Panc1 (cell line): ENCODE measurements at regions not wholly inside any gene's neighbourhood (a gene's known extent, or its start where the extent isn't known, plus 50 kb on each side); places are given as distances from the start of the nearest gene placed in this dataset.

Experiments
- ATAC-seq: fragments of 200-7000 bp; cut with Tn5 transposase; 2 replicates; pipeline ENCODE4 v1.9.1; 2020; ENCODE audit warnings: mild to moderate bottlenecking, moderate library complexity
- BruUV-seq: library from RNA; stranded (reverse); fragments of 400-500 nt; replicated peaks from 2 replicates; lab custom pipeline; 2021; lab: Mats Ljungman, UMichigan
- CTCF ChIA-PET: fragments of 300-600 bp; sonication (Branson Sonifier 250); formaldehyde crosslinking; loops from one replicate; lab custom pipeline; 2022; ENCODE audit warnings: antibody characterized with exemption; lab: Charles Lee
- POLR2A ChIA-PET: fragments of 300-600 bp; sonication (Branson Sonifier 250); formaldehyde crosslinking; loops from one replicate; lab custom pipeline; 2022; ENCODE audit warnings: antibody characterized with exemption; lab: Charles Lee
- DNase-seq: peaks from one replicate; pipeline ENCODE4 v3.0.0-alpha.2; 2010; ENCODE audit warnings: low read depth, low spot score
- H3K27ac ChIP-seq: 2 replicates; pipeline ENCODE4 v1.5.1; 2011; ENCODE audit warnings: mild to moderate bottlenecking, low read length, inconsistent platforms
- H3K27me3 ChIP-seq: fragments of 200-500 bp; sonication (Bioruptor generic); 2 replicates; pipeline ENCODE4 v1.6.0; 2014; ENCODE audit warnings: low read length, inconsistent platforms; ENCODE audit not compliant: control insufficient read depth, insufficient read depth
- H3K36me3 ChIP-seq: fragments of 200-500 bp; sonication (Bioruptor generic); 2 replicates; pipeline ENCODE4 v1.5.1; 2014; ENCODE audit warnings: inconsistent platforms, mild to moderate bottlenecking, low read length, moderate library complexity; ENCODE audit not compliant: control insufficient read depth, insufficient read depth
- H3K4me1 ChIP-seq: 2 replicates; pipeline ENCODE4 v1.5.1; 2011; ENCODE audit warnings: inconsistent platforms, mild to moderate bottlenecking, low read length, moderate library complexity; ENCODE audit not compliant: control insufficient read depth, insufficient read depth
- H3K4me3 ChIP-seq, 2 experiments: 2 replicates each; pipeline ENCODE4 v1.5.1; 2011 to 2012; ENCODE audit warnings: low read depth in 2 of 2, low read length in 2 of 2, mild to moderate bottlenecking in 2 of 2, inconsistent platforms in 1 of 2, moderate library complexity in 1 of 2
- H3K9me3 ChIP-seq: fragments of 200-500 bp; sonication (Bioruptor generic); 2 replicates; pipeline ENCODE4 v1.5.1; 2014; ENCODE audit warnings: low read depth, mild to moderate bottlenecking, inconsistent platforms, low read length, moderate library complexity; ENCODE audit not compliant: control insufficient read depth, insufficient read depth
- POLR2AphosphoS5 ChIP-seq: IDR thresholded peaks from 2 replicates; pipeline ENCODE4 v1.6.1; 2012; ENCODE audit warnings: mild to moderate bottlenecking, low read depth, low read length, moderate library complexity
- REST ChIP-seq, 2 experiments: IDR thresholded peaks; 2 replicates each; pipeline ENCODE4 v1.6.1; 2011 to 2012; ENCODE audit warnings: low read depth in 2 of 2, control low read depth in 1 of 2, low read length in 1 of 2, mild to moderate bottlenecking in 1 of 2, moderate library complexity in 1 of 2; ENCODE audit not compliant: insufficient read depth in 1 of 2
- SIN3A ChIP-seq: IDR thresholded peaks from 2 replicates; pipeline ENCODE4 v1.6.1; 2012; ENCODE audit warnings: low read depth, mild to moderate bottlenecking, low read length, moderate library complexity, borderline replicate concordance; ENCODE audit not compliant: insufficient read depth
- TCF7L2 ChIP-seq: IDR thresholded peaks from 2 replicates; pipeline ENCODE4 v1.6.1; 2011; ENCODE audit warnings: mild to moderate bottlenecking, low read depth, low read length, inconsistent platforms
- in situ Hi-C: cut with HindIII; loops from 2 replicates; pipeline ENCODE4 v1.10.0; 2016; ENCODE audit warnings: low sequenced_read_pairs, low pct_unique_long_range_greater_than_20kb
- intact Hi-C: fragments of 100-400 bp; cut with micrococcal nuclease; formaldehyde crosslinking; loops from one replicate; pipeline ENCODE4 v1.10.0; 2022; ENCODE audit not compliant: unreplicated experiment
- TF ChIP-seq, protein P1 (sequence below): fragments of 450-650 bp; IDR thresholded peaks from 2 replicates; pipeline ENCODE4 v1.5.1; 2017; ENCODE audit warnings: mild to moderate bottlenecking

DNA sequence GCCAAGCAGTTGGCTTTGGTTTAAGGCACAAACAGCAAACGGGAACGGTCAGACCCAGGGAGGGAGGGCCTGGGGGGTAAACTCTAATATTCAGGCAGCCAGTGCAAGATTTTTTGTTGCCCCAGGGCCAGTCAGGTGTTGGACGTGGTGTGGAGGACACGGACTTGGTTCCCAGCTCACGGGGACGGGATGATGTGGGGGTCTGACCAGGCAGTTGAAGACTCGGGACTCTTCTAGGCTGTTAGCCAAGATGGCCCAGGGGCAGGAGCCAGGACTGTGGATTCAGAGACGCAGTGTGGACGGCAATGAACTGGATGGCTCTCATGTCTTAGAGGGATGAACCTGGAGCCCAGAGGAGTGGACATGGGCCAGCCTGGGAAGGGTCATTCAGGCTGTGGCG lies 169.2 kb downstream of the C9orf50 start:
- no peaks in the 10 kb centered on the region for H3K36me3 ChIP-seq
- H3K27me3 ChIP-seq = no peaks in the 10 kb centered on the region
- DNase-seq = no peak
- POLR2A ChIA-PET = no interaction called here
- no peak for TF ChIP-seq SIN3A
- TF ChIP-seq REST (IDR thresholded peaks at IDR 0.05; ENCODE audit: insufficient read depth in 1 of 2, low read depth in 2 of 2, low read length in 1 of 2) = no peak
- TF ChIP-seq, protein P1, sequence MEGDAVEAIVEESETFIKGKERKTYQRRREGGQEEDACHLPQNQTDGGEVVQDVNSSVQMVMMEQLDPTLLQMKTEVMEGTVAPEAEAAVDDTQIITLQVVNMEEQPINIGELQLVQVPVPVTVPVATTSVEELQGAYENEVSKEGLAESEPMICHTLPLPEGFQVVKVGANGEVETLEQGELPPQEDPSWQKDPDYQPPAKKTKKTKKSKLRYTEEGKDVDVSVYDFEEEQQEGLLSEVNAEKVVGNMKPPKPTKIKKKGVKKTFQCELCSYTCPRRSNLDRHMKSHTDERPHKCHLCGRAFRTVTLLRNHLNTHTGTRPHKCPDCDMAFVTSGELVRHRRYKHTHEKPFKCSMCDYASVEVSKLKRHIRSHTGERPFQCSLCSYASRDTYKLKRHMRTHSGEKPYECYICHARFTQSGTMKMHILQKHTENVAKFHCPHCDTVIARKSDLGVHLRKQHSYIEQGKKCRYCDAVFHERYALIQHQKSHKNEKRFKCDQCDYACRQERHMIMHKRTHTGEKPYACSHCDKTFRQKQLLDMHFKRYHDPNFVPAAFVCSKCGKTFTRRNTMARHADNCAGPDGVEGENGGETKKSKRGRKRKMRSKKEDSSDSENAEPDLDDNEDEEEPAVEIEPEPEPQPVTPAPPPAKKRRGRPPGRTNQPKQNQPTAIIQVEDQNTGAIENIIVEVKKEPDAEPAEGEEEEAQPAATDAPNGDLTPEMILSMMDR = no peak
- no peak for TF ChIP-seq TCF7L2
- TF ChIP-seq POLR2AphosphoS5 = no peak
- H3K4me3 ChIP-seq = no peak overlapping the region
- H3K4me1 ChIP-seq = peaks cover 18% of the 10 kb centered on the region
- intact Hi-C loops (no loop called here), in situ Hi-C loops (no loop called here)
- H3K9me3 ChIP-seq = no peaks in the 10 kb centered on the region
- ATAC-seq = no peak
- CTCF ChIA-PET = interaction anchor here (0.6 kb wide), 1 partner anchor 267 kb away, joined by 3 read pairs; no protein-coding TSS in a partner anchor
- BruUV-seq = no TSS peak
- peak overlapping the region; percentile 71 for H3K27ac ChIP-seq

- ATAC-seq (no peak), DNase-seq (no peak)
- BruUV-seq = no TSS peak
- Histone ChIP-seq H3K9me3 (no peaks in the 10 kb centered on the region), H3K27me3 (no peaks in the 10 kb centered on the region), H3K36me3 (no peaks in the 10 kb centered on the region), H3K4me3 (no peak overlapping the region), H3K4me1 (peaks cover 18% of the 10 kb centered on the region), H3K27ac (peak overlapping the region; percentile 71; the same call in 1 of the 2 replicates)
- POLR2A ChIA-PET = no interaction called here
- in situ Hi-C loops (no loop called here), intact Hi-C loops (no loop called here)
- CTCF ChIA-PET = interaction anchor here (0.6 kb wide), 1 partner anchor 267 kb away, joined by 3 read pairs; no protein-coding TSS in a partner anchor
- TF ChIP-seq TCF7L2 (no peak), REST (IDR thresholded peaks at IDR 0.05; ENCODE audit: insufficient read depth in 1 of 2, low read depth in 2 of 2, low read length in 1 of 2) (no peak), POLR2AphosphoS5 (no peak), SIN3A (no peak)
- TF ChIP-seq, protein P1 = no peak
Measured at GRCh38 chr9:129451089-129451656, 169.7 kb downstream of the C9orf50 start.
